ENCODE measurements at regions not wholly inside any gene's neighbourhood (a gene's known extent, or its start where the extent isn't known, plus 50 kb on each side); places are given as distances from the start of the nearest gene placed in this dataset.

GRCh38 chrX:20571611-20572010, 304.9 kb upstream of the RPS6KA3 start:
- no peaks in the 10 kb centered on the region for H3K27me3 ChIP-seq (replicated peaks; ENCODE audit: control insufficient read depth, insufficient read depth, low read length)
- DNase-seq (ENCODE audit: extremely low read depth, insufficient read length): no peak
- no peaks in the 10 kb centered on the region for H3K36me3 ChIP-seq (ENCODE audit: control insufficient read depth, insufficient read depth, low read length)
- H3K4me3 ChIP-seq (replicated peaks; ENCODE audit: low read depth, low read length): no peak overlapping the region
- TF ChIP-seq, protein P1, sequence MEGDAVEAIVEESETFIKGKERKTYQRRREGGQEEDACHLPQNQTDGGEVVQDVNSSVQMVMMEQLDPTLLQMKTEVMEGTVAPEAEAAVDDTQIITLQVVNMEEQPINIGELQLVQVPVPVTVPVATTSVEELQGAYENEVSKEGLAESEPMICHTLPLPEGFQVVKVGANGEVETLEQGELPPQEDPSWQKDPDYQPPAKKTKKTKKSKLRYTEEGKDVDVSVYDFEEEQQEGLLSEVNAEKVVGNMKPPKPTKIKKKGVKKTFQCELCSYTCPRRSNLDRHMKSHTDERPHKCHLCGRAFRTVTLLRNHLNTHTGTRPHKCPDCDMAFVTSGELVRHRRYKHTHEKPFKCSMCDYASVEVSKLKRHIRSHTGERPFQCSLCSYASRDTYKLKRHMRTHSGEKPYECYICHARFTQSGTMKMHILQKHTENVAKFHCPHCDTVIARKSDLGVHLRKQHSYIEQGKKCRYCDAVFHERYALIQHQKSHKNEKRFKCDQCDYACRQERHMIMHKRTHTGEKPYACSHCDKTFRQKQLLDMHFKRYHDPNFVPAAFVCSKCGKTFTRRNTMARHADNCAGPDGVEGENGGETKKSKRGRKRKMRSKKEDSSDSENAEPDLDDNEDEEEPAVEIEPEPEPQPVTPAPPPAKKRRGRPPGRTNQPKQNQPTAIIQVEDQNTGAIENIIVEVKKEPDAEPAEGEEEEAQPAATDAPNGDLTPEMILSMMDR (IDR thresholded peaks at IDR 0.05; ENCODE audit: insufficient read depth, low read length, poor library complexity, severe bottlenecking): no peak

- TF ChIP-seq, protein P1 (IDR thresholded peaks at IDR 0.05; ENCODE audit: insufficient read depth, low read length, poor library complexity, severe bottlenecking): no peak
- no peaks in the 10 kb centered on the region for H3K27me3 ChIP-seq (replicated peaks; ENCODE audit: control insufficient read depth, insufficient read depth, low read length)
- DNase-seq (ENCODE audit: extremely low read depth, insufficient read length): no peak
Observed at GRCh38 chrX:20567108-20567507, 300.4 kb upstream of the RPS6KA3 start.

DNA sequence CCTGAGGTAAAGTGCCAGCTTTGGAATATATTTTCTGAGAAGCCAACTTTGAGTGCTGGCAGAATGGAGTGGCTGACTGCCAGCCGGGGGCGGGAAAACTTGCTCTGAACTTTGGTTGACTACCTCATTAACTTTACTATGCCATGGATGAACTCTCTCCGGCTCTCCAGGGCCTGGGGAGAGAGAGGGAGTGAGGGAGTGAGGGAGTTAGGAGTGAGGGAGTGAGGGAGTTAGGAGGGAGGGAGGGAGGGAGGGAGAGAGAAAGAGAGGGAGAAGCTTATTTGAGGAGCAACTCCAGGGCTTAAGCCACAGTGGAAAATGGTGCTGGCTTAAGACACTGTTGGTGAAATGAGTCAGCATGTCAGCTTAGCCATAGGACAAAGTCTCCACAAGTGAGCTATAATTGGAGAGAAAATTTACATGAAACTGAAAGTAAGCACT, 280.9 kb upstream of the RPS6KA3 start:
- TF ChIP-seq, protein P1 (IDR thresholded peaks at IDR 0.05; ENCODE audit: insufficient read depth, low read length, poor library complexity, severe bottlenecking): no peak
- H3K36me3 ChIP-seq (ENCODE audit: control insufficient read depth, insufficient read depth, low read length): no peaks in the 10 kb centered on the region
- no peak for DNase-seq (ENCODE audit: extremely low read depth, insufficient read length)
- no peaks in the 10 kb centered on the region for H3K27me3 ChIP-seq (replicated peaks; ENCODE audit: control insufficient read depth, insufficient read depth, low read length)
- no peak overlapping the region for H3K4me3 ChIP-seq (replicated peaks; ENCODE audit: low read depth, low read length)

More at GRCh38 chrX:20567108-20567507, 300.4 kb upstream of the RPS6KA3 start:
- H3K36me3 ChIP-seq (ENCODE audit: control insufficient read depth, insufficient read depth, low read length): no peaks in the 10 kb centered on the region
- no peak overlapping the region for H3K4me3 ChIP-seq (replicated peaks; ENCODE audit: low read depth, low read length)

- no peaks in the 10 kb centered on the region for H3K27me3 ChIP-seq (replicated peaks; ENCODE audit: control insufficient read depth, insufficient read depth, low read length)
- TF ChIP-seq, protein P1 (IDR thresholded peaks at IDR 0.05; ENCODE audit: insufficient read depth, low read length, poor library complexity, severe bottlenecking): no peak
- DNase-seq (ENCODE audit: extremely low read depth, insufficient read length): no peak
- no peaks in the 10 kb centered on the region for H3K36me3 ChIP-seq (ENCODE audit: control insufficient read depth, insufficient read depth, low read length)
- H3K4me3 ChIP-seq (replicated peaks; ENCODE audit: low read depth, low read length): no peak overlapping the region
Observed at GRCh38 chrX:20545538-20545937, 278.8 kb upstream of the RPS6KA3 start.

- Histone ChIP-seq H3K27me3 (replicated peaks; ENCODE audit: control insufficient read depth, insufficient read depth, low read length) (no peaks in the 10 kb centered on the region), H3K36me3 (ENCODE audit: control insufficient read depth, insufficient read depth, low read length) (no peaks in the 10 kb centered on the region), H3K4me3 (replicated peaks; ENCODE audit: low read depth, low read length) (no peak overlapping the region)
- TF ChIP-seq, protein P1 (IDR thresholded peaks at IDR 0.05; ENCODE audit: insufficient read depth, low read length, poor library complexity, severe bottlenecking): no peak
- DNase-seq (ENCODE audit: extremely low read depth, insufficient read length): no peak
Observed at GRCh38 chrX:20542072-20542471, 275.4 kb upstream of the RPS6KA3 start.

DNA sequence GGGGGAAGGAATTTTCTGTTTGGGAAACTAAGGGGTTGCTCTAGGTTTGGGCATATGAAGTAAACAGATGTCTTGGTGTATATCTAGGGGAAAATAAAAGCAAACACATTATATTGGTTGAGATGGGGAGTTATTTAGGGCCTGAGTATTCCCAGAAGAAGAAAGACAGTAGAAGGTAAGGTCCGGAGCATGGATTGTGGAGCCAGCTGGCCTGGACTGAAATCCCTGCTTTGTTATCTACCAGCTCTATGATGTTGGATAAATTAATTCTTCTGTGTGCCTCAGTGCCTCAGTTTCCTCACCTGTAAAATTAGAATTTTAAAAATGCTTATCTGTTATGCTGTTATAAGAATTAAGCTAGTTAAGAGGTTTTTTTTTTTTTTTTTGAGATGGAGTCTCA, 272.3 kb upstream of the RPS6KA3 start:
- Histone ChIP-seq H3K36me3 (ENCODE audit: control insufficient read depth, insufficient read depth, low read length) (no peaks in the 10 kb centered on the region), H3K27me3 (replicated peaks; ENCODE audit: control insufficient read depth, insufficient read depth, low read length) (no peaks in the 10 kb centered on the region), H3K4me3 (replicated peaks; ENCODE audit: low read depth, low read length) (no peak overlapping the region)
- TF ChIP-seq, protein P1 (IDR thresholded peaks at IDR 0.05; ENCODE audit: insufficient read depth, low read length, poor library complexity, severe bottlenecking): no peak
- no peak for DNase-seq (ENCODE audit: extremely low read depth, insufficient read length)
